H9 (cell line): ENCODE measurements at regions not wholly inside any gene's neighbourhood (a gene's known extent, or its start where the extent isn't known, plus 50 kb on each side); places are given as distances from the start of the nearest gene placed in this dataset.

Experiments used
- DNase-seq: peaks from one replicate; pipeline ENCODE4 v3.0.0-alpha.2; 2017
- H2AFZ ChIP-seq: one replicate; pipeline ENCODE4 v1.6.1; 2013; ENCODE audit warnings: mild to moderate bottlenecking, low read length, control low read depth, moderate library complexity
- H2AK5ac ChIP-seq: 2 replicates; pipeline ENCODE4 v1.6.1; 2013; ENCODE audit warnings: low read length, control low read depth, mixed read lengths; ENCODE audit not compliant: insufficient read length
- H2BK120ac ChIP-seq: one replicate; pipeline ENCODE4 v1.6.1; 2013; ENCODE audit warnings: low read depth, mild to moderate bottlenecking, low read length, control low read depth, inconsistent platforms; ENCODE audit not compliant: poor library complexity, severe bottlenecking
- H2BK12ac ChIP-seq: 2 replicates; pipeline ENCODE4 v1.6.1; 2013; ENCODE audit warnings: low read length, control low read depth, mixed read lengths, low read depth; ENCODE audit not compliant: insufficient read length
- H2BK15ac ChIP-seq: 2 replicates; pipeline ENCODE4 v1.6.1; 2013; ENCODE audit warnings: low read depth, low read length, control low read depth
- H2BK20ac ChIP-seq: one replicate; pipeline ENCODE4 v1.6.1; 2013; ENCODE audit warnings: low read depth, mild to moderate bottlenecking, low read length, control low read depth, inconsistent platforms; ENCODE audit not compliant: poor library complexity, severe bottlenecking
- H2BK5ac ChIP-seq: 2 replicates; pipeline ENCODE4 v1.6.1; 2013; ENCODE audit warnings: low read length, control low read depth, mixed read lengths; ENCODE audit not compliant: insufficient read length
- H3K14ac ChIP-seq: 2 replicates; pipeline ENCODE4 v1.6.1; 2013; ENCODE audit warnings: low read length, control low read depth; ENCODE audit not compliant: insufficient read depth
- H3K18ac ChIP-seq: 2 replicates; pipeline ENCODE4 v1.6.1; 2013; ENCODE audit warnings: low read depth, mild to moderate bottlenecking, mixed read lengths, low read length, control low read depth; ENCODE audit not compliant: insufficient read length
- H3K23ac ChIP-seq: 2 replicates; pipeline ENCODE4 v1.6.1; 2013; ENCODE audit warnings: low read length, control low read depth, mixed read lengths, low read depth; ENCODE audit not compliant: insufficient read length
- H3K23me2 ChIP-seq: 2 replicates; pipeline ENCODE4 v1.6.1; 2013; ENCODE audit warnings: low read depth, mild to moderate bottlenecking, mixed read lengths, low read length, control low read depth; ENCODE audit not compliant: insufficient read length, poor library complexity, severe bottlenecking
- H3K27ac ChIP-seq: 2 replicates; pipeline ENCODE4 v1.5.1; 2013; ENCODE audit warnings: low read length, control low read depth, mixed read lengths, low read depth; ENCODE audit not compliant: insufficient read length
- H3K27me3 ChIP-seq: 2 replicates; pipeline ENCODE4 v1.6.1; 2013; ENCODE audit warnings: low read length, control low read depth, inconsistent platforms; ENCODE audit not compliant: insufficient read depth
- H3K4ac ChIP-seq: 2 replicates; pipeline ENCODE4 v1.6.1; 2013; ENCODE audit warnings: low read depth, mild to moderate bottlenecking, control low read depth, inconsistent platforms, low read length, moderate library complexity
- H3K4me1 ChIP-seq: 2 replicates; pipeline ENCODE4 v1.6.1; 2013; ENCODE audit warnings: low read length, control low read depth, inconsistent platforms; ENCODE audit not compliant: insufficient read depth
- H3K4me2 ChIP-seq: 2 replicates; pipeline ENCODE4 v1.6.1; 2013; ENCODE audit warnings: low read length, control low read depth, mixed read lengths; ENCODE audit not compliant: insufficient read length, insufficient read depth
- H3K56ac ChIP-seq: 2 replicates; pipeline ENCODE4 v1.6.1; 2013; ENCODE audit warnings: low read depth, mild to moderate bottlenecking, mixed read lengths, low read length, control low read depth; ENCODE audit not compliant: insufficient read length
- H3K79me1 ChIP-seq: 2 replicates; pipeline ENCODE4 v1.6.1; 2013; ENCODE audit warnings: low read depth, mild to moderate bottlenecking, moderate library complexity, low read length, control low read depth, inconsistent platforms; ENCODE audit not compliant: insufficient read depth, poor library complexity, severe bottlenecking
- H3K79me2 ChIP-seq: 2 replicates; pipeline ENCODE4 v1.6.1; 2013; ENCODE audit warnings: low read length, control low read depth, inconsistent platforms; ENCODE audit not compliant: insufficient read depth
- H3K9ac ChIP-seq: 2 replicates; pipeline ENCODE4 v1.6.1; 2013; ENCODE audit warnings: low read length, control low read depth, mixed read lengths; ENCODE audit not compliant: insufficient read length; ENCODE audit errors: extremely low read depth
- H3K9me3 ChIP-seq: one replicate; pipeline ENCODE4 v1.6.1; 2013; ENCODE audit warnings: low read depth, low read length, inconsistent platforms; ENCODE audit not compliant: control insufficient read depth
- H3T11ph ChIP-seq: one replicate; pipeline ENCODE4 v1.6.1; 2013; ENCODE audit warnings: mild to moderate bottlenecking, low read length, control low read depth, inconsistent platforms
- H4K20me1 ChIP-seq: one replicate; pipeline ENCODE4 v1.6.1; 2013; ENCODE audit not compliant: control insufficient read depth, insufficient read length, insufficient read depth
- H4K5ac ChIP-seq: 2 replicates; pipeline ENCODE4 v1.6.1; 2013; ENCODE audit warnings: low read depth, mild to moderate bottlenecking, mixed read lengths, low read length, control low read depth; ENCODE audit not compliant: insufficient read length
- H4K8ac ChIP-seq: replicated peaks from 2 replicates; pipeline ENCODE4 v1.6.1; 2013; ENCODE audit warnings: low read length, control low read depth, mixed read lengths, low read depth; ENCODE audit not compliant: insufficient read length
- H4K91ac ChIP-seq: 2 replicates; pipeline ENCODE4 v1.6.1; 2013; ENCODE audit warnings: low read depth, mild to moderate bottlenecking, moderate library complexity, mixed read lengths, low read length, control low read depth; ENCODE audit not compliant: insufficient read length
- H3K27ac Mint-ChIP-seq, 3 experiments: 2 replicates in 2 of 3; 3 replicates in 1 of 3; pipeline ENCODE4 v1.8.0; 2020 to 2021; ENCODE audit warnings: mixed read lengths in 3 of 3, mild to moderate bottlenecking in 1 of 3, moderate library complexity in 1 of 3
- H3K27me3 Mint-ChIP-seq: 2 replicates; pipeline ENCODE4 v1.8.0; 2021; ENCODE audit warnings: low read depth, mild to moderate bottlenecking, moderate library complexity, mixed read lengths
- H3K36me3 Mint-ChIP-seq, 3 experiments: 2 replicates in 2 of 3; 3 replicates in 1 of 3; pipeline ENCODE4 v1.8.0; 2020 to 2021; ENCODE audit warnings: low read depth in 3 of 3, mixed read lengths in 3 of 3; ENCODE audit not compliant: insufficient read depth in 1 of 3
- H3K4me1 Mint-ChIP-seq, 2 experiments: 2 replicates each; pipeline ENCODE4 v1.8.0; 2020; ENCODE audit warnings: mixed read lengths in 2 of 2
- H3K4me3 Mint-ChIP-seq, 2 experiments: 2 replicates in 1 of 2; 3 replicates in 1 of 2; pipeline ENCODE4 v1.8.0; 2020 to 2021; ENCODE audit warnings: mild to moderate bottlenecking in 2 of 2, mixed read lengths in 2 of 2, moderate library complexity in 1 of 2
- H3K9me3 Mint-ChIP-seq, 2 experiments: 2 replicates in 1 of 2; 3 replicates in 1 of 2; pipeline ENCODE4 v1.8.0; 2020; ENCODE audit warnings: mild to moderate bottlenecking in 2 of 2, mixed read lengths in 2 of 2, moderate library complexity in 1 of 2
- WGBS: extraction: QIAGEN DNeasy Blood & Tissue Kit; methylation state at CpG from one replicate; pipeline ENCODE4 v1.1.7; 2013; ENCODE audit warnings: missing lambda C conversion rate, low lambda C conversion rate, mixed read lengths; ENCODE audit not compliant: insufficient read length; ENCODE audit errors: extremely low coverage; 5-methylcytosine and 5-hydroxymethylcytosine counted together
- TF ChIP-seq, protein P1 (sequence below): fragments of 200-600 bp; sonication (generic); conservative IDR thresholded peaks from 3 replicates; pipeline ENCODE4 v1.8.0; 2021; ENCODE audit warnings: antibody characterized with exemption, mild to moderate bottlenecking

DNA sequence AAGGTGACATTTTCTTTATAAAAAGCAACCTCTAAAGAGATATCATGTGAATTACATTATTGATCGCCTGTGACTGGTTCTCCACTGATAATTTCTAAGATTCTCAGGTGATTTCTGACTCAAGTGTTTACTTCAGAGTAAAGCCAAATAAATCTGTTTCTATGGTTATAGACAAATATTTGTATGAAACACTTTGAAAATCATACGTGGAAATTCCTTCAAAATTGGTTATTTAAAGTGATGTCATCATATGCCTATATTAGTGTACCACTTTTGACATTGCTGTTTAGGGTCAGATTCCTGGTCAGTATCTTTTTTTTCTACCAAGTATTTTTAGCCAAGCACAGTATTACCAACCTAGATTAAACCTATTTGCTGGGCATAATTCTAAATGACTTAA, 881.3 kb upstream of the FAM98A start:
- Histone ChIP-seq H3K23me2 (no peaks in the 10 kb centered on the region), H3K4ac (no peak overlapping the region), H3K79me2 (no peaks in the 10 kb centered on the region), H2AK5ac (no peak overlapping the region), H2BK20ac (no peak overlapping the region), H2BK15ac (no peak overlapping the region), H4K8ac (no peak overlapping the region), H3K27me3 (no peaks in the 10 kb centered on the region), H4K91ac (no peak overlapping the region), H3K9ac (no peak overlapping the region), H4K5ac (no peak overlapping the region), H3K27ac (no peak overlapping the region), H2BK5ac (no peak overlapping the region), H2AFZ (no peak overlapping the region), H3K18ac (no peak overlapping the region), H4K20me1 (no peaks in the 10 kb centered on the region), H3T11ph (no peak overlapping the region), H2BK12ac (no peak overlapping the region), H3K4me1 (no peaks in the 10 kb centered on the region), H3K4me2 (no peak overlapping the region), H3K79me1 (no peaks in the 10 kb centered on the region), H3K9me3 (no peaks in the 10 kb centered on the region), H3K23ac (no peak overlapping the region), H3K56ac (no peak overlapping the region), H2BK120ac (no peak overlapping the region), H3K14ac (no peak overlapping the region)
- Mint-ChIP-seq H3K4me1 (no peaks in the 10 kb centered on the region), H3K36me3 (no peaks in the 10 kb centered on the region), H3K27ac (no peak overlapping the region), H3K9me3 (no peaks in the 10 kb centered on the region; a peak in 2 of 5 replicates), H3K27me3 (no peaks in the 10 kb centered on the region), H3K4me3 (no peak overlapping the region)
- no CpG with 5 or more reads among the region's 2 CpGs for WGBS
- DNase-seq: no peak
- TF ChIP-seq, protein P1, sequence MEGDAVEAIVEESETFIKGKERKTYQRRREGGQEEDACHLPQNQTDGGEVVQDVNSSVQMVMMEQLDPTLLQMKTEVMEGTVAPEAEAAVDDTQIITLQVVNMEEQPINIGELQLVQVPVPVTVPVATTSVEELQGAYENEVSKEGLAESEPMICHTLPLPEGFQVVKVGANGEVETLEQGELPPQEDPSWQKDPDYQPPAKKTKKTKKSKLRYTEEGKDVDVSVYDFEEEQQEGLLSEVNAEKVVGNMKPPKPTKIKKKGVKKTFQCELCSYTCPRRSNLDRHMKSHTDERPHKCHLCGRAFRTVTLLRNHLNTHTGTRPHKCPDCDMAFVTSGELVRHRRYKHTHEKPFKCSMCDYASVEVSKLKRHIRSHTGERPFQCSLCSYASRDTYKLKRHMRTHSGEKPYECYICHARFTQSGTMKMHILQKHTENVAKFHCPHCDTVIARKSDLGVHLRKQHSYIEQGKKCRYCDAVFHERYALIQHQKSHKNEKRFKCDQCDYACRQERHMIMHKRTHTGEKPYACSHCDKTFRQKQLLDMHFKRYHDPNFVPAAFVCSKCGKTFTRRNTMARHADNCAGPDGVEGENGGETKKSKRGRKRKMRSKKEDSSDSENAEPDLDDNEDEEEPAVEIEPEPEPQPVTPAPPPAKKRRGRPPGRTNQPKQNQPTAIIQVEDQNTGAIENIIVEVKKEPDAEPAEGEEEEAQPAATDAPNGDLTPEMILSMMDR: no peak
